ENCODE measurements at regions not wholly inside any gene's neighbourhood (a gene's known extent, or its start where the extent isn't known, plus 50 kb on each side); places are given as distances from the start of the nearest gene placed in this dataset.
A peak's percentile ranks its signal among the peaks of the same experiment; 100 is the strongest.

GRCh38 chr11:72525466-72525865 lies 91.1 kb upstream of the CLPB start:
- DNase-seq: peak; percentile 56

GRCh38 chr11:72524711-72525110 lies 90.4 kb upstream of the CLPB start:
- no peak for DNase-seq

- DNase-seq: no peak
Observed at GRCh38 chr11:72523991-72524390, 89.7 kb upstream of the CLPB start.

- no peak for DNase-seq
Observed at GRCh38 chr11:72522186-72522585, 87.9 kb upstream of the CLPB start.

GRCh38 chr11:72521664-72522063 lies 87.3 kb upstream of the CLPB start:
- DNase-seq: no peak

GRCh38 chr11:72520815-72521214 lies 86.5 kb upstream of the CLPB start:
- DNase-seq: no peak

- DNase-seq: peak; percentile 65
Observed at GRCh38 chr11:72519882-72520281, 85.6 kb upstream of the CLPB start.

- DNase-seq: peak; percentile 35
Observed at GRCh38 chr11:72519220-72519881, 85.0 kb upstream of the CLPB start.

GRCh38 chr11:72514331-72514730 lies 80.0 kb upstream of the CLPB start:
- DNase-seq: peak; percentile 73

- DNase-seq: peak; percentile 28
Observed at GRCh38 chr11:72513411-72513810, 79.1 kb upstream of the CLPB start.

- DNase-seq: no peak
Observed at GRCh38 chr11:72512956-72513355, 78.6 kb upstream of the CLPB start.

- peak; percentile 29 for DNase-seq
Observed at GRCh38 chr11:72511393-72512047, 77.2 kb upstream of the CLPB start.

- no peak for DNase-seq
Observed at GRCh38 chr11:72507050-72507449, 72.7 kb upstream of the CLPB start.

- DNase-seq: no peak
Observed at GRCh38 chr11:72497731-72498130, 63.4 kb upstream of the CLPB start.

- no peak for DNase-seq
Observed at GRCh38 chr11:72494109-72494429, 59.7 kb upstream of the CLPB start.

- peak; percentile 96 for DNase-seq
Observed at GRCh38 chr11:72493426-72494108, 59.2 kb upstream of the CLPB start.

- no peak for DNase-seq
Observed at GRCh38 chr11:72491001-72491400, 56.7 kb upstream of the CLPB start.
